ENCODE measurements at regions not wholly inside any gene's neighbourhood (a gene's known extent, or its start where the extent isn't known, plus 50 kb on each side); places are given as distances from the start of the nearest gene placed in this dataset.

- TF ChIP-seq, protein P1, sequence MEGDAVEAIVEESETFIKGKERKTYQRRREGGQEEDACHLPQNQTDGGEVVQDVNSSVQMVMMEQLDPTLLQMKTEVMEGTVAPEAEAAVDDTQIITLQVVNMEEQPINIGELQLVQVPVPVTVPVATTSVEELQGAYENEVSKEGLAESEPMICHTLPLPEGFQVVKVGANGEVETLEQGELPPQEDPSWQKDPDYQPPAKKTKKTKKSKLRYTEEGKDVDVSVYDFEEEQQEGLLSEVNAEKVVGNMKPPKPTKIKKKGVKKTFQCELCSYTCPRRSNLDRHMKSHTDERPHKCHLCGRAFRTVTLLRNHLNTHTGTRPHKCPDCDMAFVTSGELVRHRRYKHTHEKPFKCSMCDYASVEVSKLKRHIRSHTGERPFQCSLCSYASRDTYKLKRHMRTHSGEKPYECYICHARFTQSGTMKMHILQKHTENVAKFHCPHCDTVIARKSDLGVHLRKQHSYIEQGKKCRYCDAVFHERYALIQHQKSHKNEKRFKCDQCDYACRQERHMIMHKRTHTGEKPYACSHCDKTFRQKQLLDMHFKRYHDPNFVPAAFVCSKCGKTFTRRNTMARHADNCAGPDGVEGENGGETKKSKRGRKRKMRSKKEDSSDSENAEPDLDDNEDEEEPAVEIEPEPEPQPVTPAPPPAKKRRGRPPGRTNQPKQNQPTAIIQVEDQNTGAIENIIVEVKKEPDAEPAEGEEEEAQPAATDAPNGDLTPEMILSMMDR (IDR thresholded peaks at IDR 0.05), result no peak
- no peak for TF ChIP-seq EP300 (IDR thresholded peaks at IDR 0.05)
Observed at GRCh38 chr5:4737868-4738267, 402.3 kb upstream of the ADAMTS16 start.

All from ovary (tissue), 3 donors.